Neuronal stem cell (in vitro differentiated cells): ENCODE measurements at regions not wholly inside any gene's neighbourhood (a gene's known extent, or its start where the extent isn't known, plus 50 kb on each side); places are given as distances from the start of the nearest gene placed in this dataset.

Source experiments
- DNase-seq: peaks from one replicate; pipeline ENCODE4 v3.0.0-alpha.2; 2013; ENCODE audit warnings: low spot score
- H2AFZ ChIP-seq: one replicate; pipeline ENCODE4 v1.6.1; 2013; ENCODE audit warnings: mild to moderate bottlenecking, low read length, inconsistent platforms
- H2AK5ac ChIP-seq: 2 replicates; pipeline ENCODE4 v1.6.1; 2013; ENCODE audit warnings: low read depth, mild to moderate bottlenecking, inconsistent platforms, low read length, moderate library complexity, mixed read lengths
- H2BK120ac ChIP-seq: 2 replicates; pipeline ENCODE4 v1.6.1; 2013; ENCODE audit warnings: low read depth, mild to moderate bottlenecking, inconsistent platforms, low read length, moderate library complexity, mixed read lengths
- H2BK12ac ChIP-seq: one replicate; pipeline ENCODE4 v1.6.1; 2013; ENCODE audit warnings: low read length, inconsistent platforms
- H2BK15ac ChIP-seq: 2 replicates; pipeline ENCODE4 v1.6.1; 2013; ENCODE audit warnings: mild to moderate bottlenecking, low read length, inconsistent platforms, mixed read lengths
- H2BK5ac ChIP-seq: one replicate; pipeline ENCODE4 v1.6.1; 2013; ENCODE audit warnings: inconsistent platforms, mild to moderate bottlenecking, low read length, moderate library complexity
- H3K14ac ChIP-seq: one replicate; pipeline ENCODE4 v1.6.1; 2013; ENCODE audit warnings: low read length, inconsistent platforms
- H3K18ac ChIP-seq: 2 replicates; pipeline ENCODE4 v1.6.1; 2013; ENCODE audit warnings: low read length, inconsistent platforms
- H3K23ac ChIP-seq: 2 replicates; pipeline ENCODE4 v1.6.1; 2013; ENCODE audit warnings: low read depth, mild to moderate bottlenecking, mixed read lengths, low read length, inconsistent platforms; ENCODE audit not compliant: poor library complexity
- H3K27ac ChIP-seq: replicated peaks from 3 replicates; pipeline ENCODE4 v1.5.1; 2013; ENCODE audit warnings: low read length, inconsistent platforms
- H3K27me3 ChIP-seq, 3 experiments: 2 replicates each; pipeline ENCODE4 v1.6.1; 2013; ENCODE audit warnings: low read length in 3 of 3, mild to moderate bottlenecking in 2 of 3, inconsistent platforms in 1 of 3, low read depth in 1 of 3, mixed read lengths in 1 of 3, moderate library complexity in 1 of 3; ENCODE audit not compliant: control insufficient read depth in 3 of 3, insufficient read depth in 3 of 3
- H3K36me3 ChIP-seq, 2 donors: replicated peaks in 1 of 2; 2 replicates each; pipeline ENCODE4 v1.6.1; 2013; ENCODE audit warnings: low read length in 2 of 2; ENCODE audit not compliant: control insufficient read depth in 2 of 2, insufficient read depth in 2 of 2
- H3K4ac ChIP-seq: 2 replicates; pipeline ENCODE4 v1.6.1; 2013; ENCODE audit warnings: inconsistent platforms, mild to moderate bottlenecking, low read length, moderate library complexity
- H3K4me1 ChIP-seq, 2 donors: 1 replicate in 1 of 2; 2 replicates in 1 of 2; pipeline ENCODE4 v1.6.1; 2013; ENCODE audit warnings: low read length in 2 of 2, low read depth in 1 of 2; ENCODE audit not compliant: control insufficient read depth in 2 of 2, insufficient read depth in 1 of 2
- H3K4me2 ChIP-seq: one replicate; pipeline ENCODE4 v1.6.1; 2013; ENCODE audit warnings: mild to moderate bottlenecking, low read length, inconsistent platforms; ENCODE audit not compliant: insufficient read depth, poor library complexity, severe bottlenecking
- H3K4me3 ChIP-seq, 2 donors: 2 replicates each; pipeline ENCODE4 v1.5.1; 2013; ENCODE audit warnings: low read length in 2 of 2, mild to moderate bottlenecking in 2 of 2, inconsistent platforms in 1 of 2, moderate library complexity in 1 of 2
- H3K79me1 ChIP-seq: one replicate; pipeline ENCODE4 v1.6.1; 2013; ENCODE audit warnings: low read depth, mild to moderate bottlenecking, inconsistent platforms, low read length, moderate library complexity
- H3K9ac ChIP-seq: one replicate; pipeline ENCODE4 v1.6.1; 2013; ENCODE audit warnings: mild to moderate bottlenecking, low read depth, low read length, inconsistent platforms; ENCODE audit not compliant: poor library complexity
- H3K9me3 ChIP-seq, 2 donors: replicated peaks in 1 of 2; 2 replicates each; pipeline versions ENCODE3 to v1.6.1; 2013; ENCODE audit warnings: low read length in 2 of 2, mild to moderate bottlenecking in 2 of 2, inconsistent platforms in 1 of 2, low read depth in 1 of 2, mixed read lengths in 1 of 2, moderate library complexity in 1 of 2; ENCODE audit not compliant: control insufficient read depth in 2 of 2, insufficient read depth in 1 of 2
- H4K8ac ChIP-seq: one replicate; pipeline ENCODE4 v1.6.1; 2013; ENCODE audit warnings: low read depth, mild to moderate bottlenecking, inconsistent platforms, low read length, moderate library complexity
- H4K91ac ChIP-seq: one replicate; pipeline ENCODE4 v1.6.1; 2013; ENCODE audit warnings: low read length, low read depth, mild to moderate bottlenecking, inconsistent platforms; ENCODE audit not compliant: poor library complexity
- WGBS, 2 donors: extraction: QIAGEN DNeasy Blood & Tissue Kit; methylation state at CpG; one replicate each; pipeline ENCODE4 v1.1.7; 2013; ENCODE audit warnings: missing lambda C conversion rate in 2 of 2, mixed read lengths in 1 of 2; ENCODE audit not compliant: insufficient read length in 2 of 2, insufficient replicate concordance in 1 of 2; ENCODE audit errors: extremely low coverage in 2 of 2; 5-methylcytosine and 5-hydroxymethylcytosine counted together

- H3K27ac ChIP-seq = no peak overlapping the region
- no peak overlapping the region for H2AK5ac ChIP-seq
- no peak overlapping the region for H2BK15ac ChIP-seq
- no peak overlapping the region for H3K18ac ChIP-seq
- no peak overlapping the region for H3K14ac ChIP-seq
- no peak overlapping the region for H2BK120ac ChIP-seq
- no peaks in the 10 kb centered on the region for H3K4me1 ChIP-seq
- H3K4me2 ChIP-seq = no peak overlapping the region
- no peak overlapping the region for H3K4ac ChIP-seq
- H3K4me3 ChIP-seq = no peak overlapping the region
- peaks cover 0 to 25% (median 0%) of the 10 kb centered on the region in 3 experiments for H3K27me3 ChIP-seq
- H3K23ac ChIP-seq = no peak overlapping the region
- no peak overlapping the region for H2BK5ac ChIP-seq
- no peaks in the 10 kb centered on the region for H3K36me3 ChIP-seq
- no peak overlapping the region for H3K9ac ChIP-seq
- no peak overlapping the region for H2AFZ ChIP-seq
- no peak overlapping the region for H2BK12ac ChIP-seq
- H3K79me1 ChIP-seq = no peaks in the 10 kb centered on the region
- DNase-seq = no peak
- no peak overlapping the region for H4K8ac ChIP-seq
- no CpG with 5 or more reads among the region's 5 CpGs for WGBS, 2 donors
- no peaks in the 10 kb centered on the region for H3K9me3 ChIP-seq
- H4K91ac ChIP-seq = no peak overlapping the region
Observed at GRCh38 chr3:195015021-195015420, 255.9 kb downstream of the XXYLT1 start.

GRCh38 chr3:195017151-195017550 lies 253.8 kb downstream of the XXYLT1 start:
- no CpG with 5 or more reads among the region's 4 CpGs for WGBS, 2 donors
- Histone ChIP-seq H2AK5ac (no peak overlapping the region), H4K91ac (no peak overlapping the region), H2BK12ac (no peak overlapping the region), H3K36me3 (no peaks in the 10 kb centered on the region), H3K27ac (no peak overlapping the region), H4K8ac (no peak overlapping the region), H3K4ac (no peak overlapping the region), H2BK15ac (no peak overlapping the region), H3K9me3 (no peaks in the 10 kb centered on the region), H2BK120ac (no peak overlapping the region), H3K23ac (no peak overlapping the region), H3K9ac (no peak overlapping the region), H3K4me2 (no peak overlapping the region), H3K14ac (no peak overlapping the region), H3K27me3 (peaks cover 0 to 25% (median 0%) of the 10 kb centered on the region in 3 experiments), H3K4me3 (no peak overlapping the region), H2BK5ac (no peak overlapping the region), H3K79me1 (no peaks in the 10 kb centered on the region), H3K18ac (no peak overlapping the region), H2AFZ (no peak overlapping the region), H3K4me1 (no peaks in the 10 kb centered on the region)
- DNase-seq = no peak
